ENCODE measurements at regions not wholly inside any gene's neighbourhood (a gene's known extent, or its start where the extent isn't known, plus 50 kb on each side); places are given as distances from the start of the nearest gene placed in this dataset.
"Not testable (repeated sequence)": the region's sequence is repeated elsewhere in the genome, so short reads cannot be mapped to it uniquely, and the experiment has no call there.

DNA sequence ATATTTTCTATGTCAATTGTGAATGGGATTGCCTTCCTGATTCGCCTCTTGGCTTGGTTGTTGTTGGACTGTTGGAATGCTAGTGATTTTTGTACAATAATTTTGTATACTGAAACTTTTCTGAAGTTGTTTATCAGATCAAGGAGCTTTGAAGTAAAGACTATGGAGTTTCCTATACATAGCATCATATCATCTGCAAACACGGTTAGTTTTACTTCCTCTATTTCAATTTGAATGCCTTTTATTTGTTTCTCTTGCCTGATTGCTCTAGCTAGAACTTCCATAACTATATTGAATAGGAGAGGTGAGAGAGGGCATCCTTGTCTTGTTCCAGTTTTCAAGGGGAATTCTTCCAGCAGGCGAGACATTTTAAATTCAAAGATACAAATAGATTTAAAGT lies 226.5 kb downstream of the FBXO8 start:
- H3K9me3 ChIP-seq (replicated peaks in 1 of 3) = peaks cover 0 to 3% (median 0%) of the 10 kb centered on the region in 3 donors
- H3K27ac ChIP-seq = no peak overlapping the region
- WGBS, 4 donors = 40 to 72% (median 53%) methylated on average over 3 of the region's 3 CpGs
- intact Hi-C loops (cut with DNase I) = no loop called here
- H3K4me1 ChIP-seq (replicated peaks in 1 of 2) = no peaks in the 10 kb centered on the region
- no peak for DNase-seq
- no peak overlapping the region for H3K4me3 ChIP-seq
- TF ChIP-seq POLR2A (IDR thresholded peaks at IDR 0.05) = no peak
- TF ChIP-seq, protein P1, sequence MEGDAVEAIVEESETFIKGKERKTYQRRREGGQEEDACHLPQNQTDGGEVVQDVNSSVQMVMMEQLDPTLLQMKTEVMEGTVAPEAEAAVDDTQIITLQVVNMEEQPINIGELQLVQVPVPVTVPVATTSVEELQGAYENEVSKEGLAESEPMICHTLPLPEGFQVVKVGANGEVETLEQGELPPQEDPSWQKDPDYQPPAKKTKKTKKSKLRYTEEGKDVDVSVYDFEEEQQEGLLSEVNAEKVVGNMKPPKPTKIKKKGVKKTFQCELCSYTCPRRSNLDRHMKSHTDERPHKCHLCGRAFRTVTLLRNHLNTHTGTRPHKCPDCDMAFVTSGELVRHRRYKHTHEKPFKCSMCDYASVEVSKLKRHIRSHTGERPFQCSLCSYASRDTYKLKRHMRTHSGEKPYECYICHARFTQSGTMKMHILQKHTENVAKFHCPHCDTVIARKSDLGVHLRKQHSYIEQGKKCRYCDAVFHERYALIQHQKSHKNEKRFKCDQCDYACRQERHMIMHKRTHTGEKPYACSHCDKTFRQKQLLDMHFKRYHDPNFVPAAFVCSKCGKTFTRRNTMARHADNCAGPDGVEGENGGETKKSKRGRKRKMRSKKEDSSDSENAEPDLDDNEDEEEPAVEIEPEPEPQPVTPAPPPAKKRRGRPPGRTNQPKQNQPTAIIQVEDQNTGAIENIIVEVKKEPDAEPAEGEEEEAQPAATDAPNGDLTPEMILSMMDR (IDR thresholded peaks at IDR 0.05) = no peak
- H3K36me3 ChIP-seq (replicated peaks in 1 of 2) = no peaks in the 10 kb centered on the region
- no peaks in the 10 kb centered on the region for H3K27me3 ChIP-seq

DNA sequence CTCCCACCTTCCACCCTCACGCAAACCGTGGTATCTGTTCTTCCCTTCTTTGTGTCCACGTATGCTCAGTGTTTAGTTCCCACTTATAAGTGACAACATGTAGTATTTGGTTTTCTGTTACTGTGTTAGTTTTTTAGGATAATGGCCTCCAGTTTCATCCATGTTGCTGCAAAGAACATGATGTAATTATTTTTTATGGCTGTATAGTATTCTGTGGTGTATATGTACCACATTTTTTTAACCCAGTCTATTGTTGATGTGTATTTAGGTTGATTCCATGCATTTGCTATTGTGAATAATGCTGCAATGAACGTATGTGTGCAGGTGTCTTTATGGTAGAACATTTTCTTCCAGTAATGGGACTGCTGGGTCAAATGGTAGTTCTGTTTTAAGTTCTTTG lies 228.1 kb downstream of the FBXO8 start:
- intact Hi-C loops (cut with DNase I) = no loop called here
- TF ChIP-seq POLR2A (IDR thresholded peaks at IDR 0.05) = no peak
- TF ChIP-seq, protein P1 (IDR thresholded peaks at IDR 0.05) = no peak
- Histone ChIP-seq H3K4me1 (replicated peaks in 1 of 2) (no peaks in the 10 kb centered on the region), H3K4me3 (no peak overlapping the region), H3K27ac (no peak overlapping the region), H3K27me3 (no peaks in the 10 kb centered on the region), H3K36me3 (replicated peaks in 1 of 2) (no peaks in the 10 kb centered on the region), H3K9me3 (replicated peaks in 1 of 3) (peaks cover 0 to 3% (median 0%) of the 10 kb centered on the region in 3 donors)
- DNase-seq = no peak
- 57 to 85% (median 80%) methylated on average over 4 of the region's 4 CpGs for WGBS, 4 donors

DNA sequence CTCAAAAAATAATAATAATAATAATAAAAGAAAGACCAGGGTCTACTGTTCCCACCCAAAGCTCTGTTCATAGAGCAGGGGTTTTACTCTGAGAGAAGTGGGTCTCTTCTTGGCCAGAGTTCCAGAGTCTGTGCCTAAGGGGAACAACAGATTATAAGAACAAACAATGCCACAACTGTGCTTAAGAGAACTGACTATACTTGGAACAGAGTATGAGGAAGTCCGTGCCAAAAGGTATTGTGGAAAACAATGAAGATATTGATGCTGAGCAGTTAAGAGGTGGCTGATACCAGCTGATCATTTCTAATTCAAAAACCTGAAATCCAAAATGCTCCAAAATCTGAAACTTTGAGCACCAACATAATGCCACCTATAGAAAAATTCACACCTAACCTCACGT lies 229.6 kb downstream of the FBXO8 start:
- no peaks in the 10 kb centered on the region for H3K36me3 ChIP-seq (replicated peaks in 1 of 2)
- H3K27me3 ChIP-seq = no peaks in the 10 kb centered on the region
- no peak for DNase-seq
- intact Hi-C loops (cut with DNase I) = no loop called here
- H3K4me3 ChIP-seq = no peak overlapping the region
- no peaks in the 10 kb centered on the region for H3K4me1 ChIP-seq (replicated peaks in 1 of 2)
- H3K9me3 ChIP-seq (replicated peaks in 1 of 3) = peaks cover 0 to 3% (median 0%) of the 10 kb centered on the region in 3 donors
- TF ChIP-seq POLR2A (IDR thresholded peaks at IDR 0.05) = no peak
- TF ChIP-seq, protein P1 (IDR thresholded peaks at IDR 0.05) = no peak
- whole genome bisulfite sequencing, 4 donors = 73 to 86% (median 75%) methylated on average over 2 of the region's 2 CpGs
- no peak overlapping the region for H3K27ac ChIP-seq

DNA sequence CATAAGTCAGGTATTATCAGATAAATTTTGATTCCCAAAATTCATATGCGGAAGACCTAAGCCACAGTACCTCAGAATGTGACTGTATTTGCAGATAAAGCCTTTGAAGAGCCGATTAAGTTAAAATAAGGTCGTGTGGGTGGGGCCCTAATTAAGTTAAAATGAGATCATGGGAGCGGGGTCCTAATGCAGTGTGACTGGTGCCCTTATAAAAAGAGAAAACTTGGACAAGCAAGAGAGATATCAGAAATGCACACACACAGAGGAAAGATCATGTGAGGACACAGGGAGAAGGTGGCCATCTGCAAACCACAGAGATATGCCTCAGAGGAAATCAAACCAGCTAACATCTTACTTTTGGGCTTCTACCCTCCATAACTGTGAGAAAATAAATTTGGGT lies 236.1 kb downstream of the FBXO8 start:
- 56 to 62% (median 60%) methylated on average over 4 of the region's 4 CpGs for WGBS, 4 donors
- no peak overlapping the region for H3K4me3 ChIP-seq
- no peak overlapping the region for H3K27ac ChIP-seq
- no peaks in the 10 kb centered on the region for H3K36me3 ChIP-seq (replicated peaks in 1 of 2)
- DNase-seq = no peak
- no peaks in the 10 kb centered on the region for H3K9me3 ChIP-seq (replicated peaks in 1 of 3)
- intact Hi-C loops (cut with DNase I) = no loop called here
- H3K4me1 ChIP-seq (replicated peaks in 1 of 2) = no peaks in the 10 kb centered on the region
- TF ChIP-seq, protein P1 (IDR thresholded peaks at IDR 0.05) = no peak
- TF ChIP-seq POLR2A (IDR thresholded peaks at IDR 0.05) = no peak
- H3K27me3 ChIP-seq = no peaks in the 10 kb centered on the region

DNA sequence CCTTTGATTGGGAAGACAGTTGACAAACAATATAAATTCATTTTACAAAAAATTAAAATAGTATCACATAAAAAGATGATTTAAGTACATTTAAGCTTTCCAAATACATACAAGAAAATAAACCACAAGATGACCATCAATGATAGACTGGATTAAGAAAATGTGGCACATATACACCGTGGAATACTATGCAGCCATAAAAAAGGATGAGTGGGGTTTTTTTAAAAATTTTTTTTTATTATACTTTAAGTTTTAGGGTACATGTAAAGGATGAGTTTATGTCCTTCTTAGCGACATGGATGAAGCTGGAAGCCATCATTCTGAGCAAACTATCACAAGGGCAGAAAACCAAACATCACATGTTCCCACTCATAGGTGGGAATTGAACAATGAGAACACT lies 237.6 kb downstream of the FBXO8 start:
- H3K27ac ChIP-seq; H3K9me3 ChIP-seq (replicated peaks in 1 of 3); H3K4me3 ChIP-seq; H3K4me1 ChIP-seq (replicated peaks in 1 of 2); H3K36me3 ChIP-seq (replicated peaks in 1 of 2); DNase-seq; intact Hi-C loops (cut with DNase I); H3K27me3 ChIP-seq: not testable (repeated sequence)
- WGBS, 4 donors = 82 to 93% (median 88%) methylated on average over 2 of the region's 2 CpGs
